GM18873 (cell line): ENCODE measurements at regions not wholly inside any gene's neighbourhood (a gene's known extent, or its start where the extent isn't known, plus 50 kb on each side); places are given as distances from the start of the nearest gene placed in this dataset.
"Not testable (repeated sequence)": the region's sequence is repeated elsewhere in the genome, so short reads cannot be mapped to it uniquely, and the experiment has no call there.

Experiments used
- ATAC-seq: cut with Tn5 transposase; IDR thresholded peaks from one replicate; pipeline ENCODE4 v1.9.1; 2021; ENCODE audit warnings: mild to moderate bottlenecking, moderate library complexity, moderate number of reproducible peaks; ENCODE audit not compliant: unreplicated experiment, low FRiP score

DNA sequence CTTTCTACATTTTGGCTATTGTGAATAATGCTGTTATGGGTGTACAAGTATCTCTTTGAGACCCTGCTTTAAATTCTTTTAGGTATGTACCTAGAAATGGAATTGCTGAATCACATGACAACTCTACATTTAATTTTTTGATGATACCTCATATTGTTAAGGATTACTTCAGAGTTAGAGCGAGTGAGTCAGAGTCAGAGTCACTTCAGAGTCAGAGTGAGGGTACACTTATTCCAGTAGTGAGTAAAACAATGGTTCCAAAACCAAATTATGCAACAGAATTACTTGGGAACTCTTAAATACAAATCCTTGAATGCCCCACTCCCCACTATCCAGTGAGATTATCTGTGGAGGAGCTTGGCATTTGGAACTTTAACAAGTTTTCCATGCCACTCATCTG is 50.3 kb upstream of the SNRK start:
- no peak for ATAC-seq

DNA sequence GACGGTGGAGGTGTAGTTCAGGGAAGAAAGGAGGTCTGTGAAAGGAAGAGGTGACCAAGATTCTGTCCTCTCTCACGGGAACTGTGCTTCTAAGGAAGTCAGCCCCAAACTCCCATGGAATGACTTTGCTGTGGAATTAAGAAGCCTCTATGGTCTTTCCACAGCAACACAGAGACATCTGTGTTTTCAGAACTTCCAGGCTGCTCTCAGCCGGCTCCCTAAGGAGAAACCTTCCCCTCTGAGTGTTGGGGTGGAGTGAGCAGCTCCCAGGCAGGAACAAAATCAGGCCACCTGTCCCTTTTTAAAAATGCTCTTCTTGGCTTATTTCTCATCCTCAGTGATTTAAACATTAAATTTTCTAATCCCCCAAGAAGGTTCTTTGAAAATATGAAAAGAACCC is 53.3 kb upstream of the SNRK start:
- ATAC-seq = no peak

DNA sequence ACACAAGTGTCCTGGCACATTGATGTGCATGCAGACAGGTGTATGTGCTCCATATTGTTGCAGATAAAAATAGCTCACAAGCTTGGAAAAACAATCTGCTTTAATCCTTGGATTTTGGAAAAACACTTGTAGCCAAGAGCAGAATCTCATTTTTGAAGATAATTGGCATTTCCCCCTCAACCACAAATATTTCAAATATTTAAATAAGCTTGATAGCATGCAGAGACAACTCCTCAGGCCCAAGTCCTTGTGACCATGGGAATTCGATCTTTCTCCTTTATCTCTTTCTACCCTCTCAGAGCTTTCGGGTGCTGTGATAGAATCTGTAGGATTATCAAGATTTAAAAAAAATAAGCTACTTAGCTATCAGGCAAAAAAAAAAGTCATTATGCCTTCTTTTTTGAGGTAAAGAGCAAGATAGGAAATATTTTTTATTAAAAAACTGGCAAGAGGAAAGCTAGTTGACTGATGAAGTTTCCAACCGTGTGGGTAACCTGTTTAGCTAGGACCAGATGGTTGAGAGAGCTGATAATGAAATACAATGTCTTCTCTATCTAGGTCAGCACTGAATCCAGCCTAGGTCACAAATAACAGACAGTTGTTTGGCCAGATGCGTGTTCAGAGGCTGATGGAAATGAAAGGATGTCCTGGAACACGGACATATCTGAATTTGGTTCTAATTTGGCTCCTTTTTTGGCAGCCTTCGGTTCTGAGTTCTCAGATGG is 54.9 kb upstream of the SNRK start:
- ATAC-seq = no peak

DNA sequence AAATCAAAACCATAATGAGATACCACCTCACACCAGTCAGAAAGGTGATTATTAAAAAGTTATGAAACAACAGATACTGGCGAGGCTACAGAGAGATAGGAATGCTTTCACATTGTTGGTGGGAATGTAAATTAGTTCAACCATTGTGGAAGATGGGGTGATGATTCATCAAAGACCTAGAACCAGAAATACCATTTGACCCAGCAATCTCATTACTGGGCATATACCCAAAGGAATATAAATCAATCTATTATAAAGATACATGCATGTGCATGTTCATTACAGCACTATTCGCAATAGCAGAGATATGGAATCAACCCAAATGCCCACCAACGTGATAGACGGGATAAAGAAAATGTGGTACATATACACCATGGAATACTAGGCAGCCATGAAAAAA is 56.5 kb upstream of the SNRK start:
- not testable (repeated sequence) for ATAC-seq

DNA sequence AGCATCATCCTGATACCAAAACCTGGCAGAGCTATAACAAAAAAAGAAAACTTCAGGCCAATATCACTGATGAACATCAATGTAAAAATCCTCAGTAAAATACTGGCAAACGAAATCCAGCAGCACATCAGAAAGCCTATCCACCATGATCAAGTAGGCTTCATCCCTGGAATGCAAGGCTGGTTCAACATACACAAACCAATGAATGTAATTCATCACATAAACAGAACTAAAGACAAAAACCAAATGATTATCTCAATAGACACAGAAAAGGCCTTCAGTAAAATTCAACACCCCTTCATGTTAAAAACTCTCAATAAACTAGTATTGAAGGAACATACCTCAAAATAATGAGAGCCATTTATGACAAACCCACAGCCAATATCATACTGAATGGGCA is 58.7 kb upstream of the SNRK start:
- ATAC-seq = not testable (repeated sequence)

DNA sequence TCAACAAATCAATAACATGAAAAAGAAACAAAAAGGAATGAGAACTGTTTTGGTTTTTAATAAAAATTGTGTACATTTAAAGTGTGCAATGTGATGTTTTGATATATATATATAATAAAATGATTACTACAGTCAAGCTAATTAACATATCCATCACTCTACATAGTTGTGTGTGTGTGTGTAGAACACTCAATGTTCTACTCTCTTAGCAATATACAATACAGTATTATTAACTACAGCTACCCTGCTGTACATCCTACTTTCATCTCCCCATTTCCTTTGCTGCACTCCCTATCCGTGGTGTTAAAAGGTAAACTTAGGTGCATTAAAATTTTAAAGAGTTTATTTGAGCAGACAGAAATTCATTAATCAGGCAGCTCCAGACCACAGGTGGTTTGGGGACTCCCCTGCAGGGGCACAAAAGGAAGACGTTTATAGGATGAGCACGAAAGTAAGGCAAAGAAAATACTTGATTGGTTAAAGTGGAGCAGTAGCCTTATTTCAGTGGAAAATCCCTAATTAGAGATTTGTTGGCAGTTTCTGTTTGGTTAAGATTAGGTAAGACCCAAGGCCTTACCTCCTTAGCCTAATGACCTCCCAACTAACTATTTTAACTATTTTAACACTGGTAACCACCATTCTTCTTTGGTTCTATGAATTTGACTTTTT is 61.8 kb upstream of the SNRK start:
- no peak for ATAC-seq

DNA sequence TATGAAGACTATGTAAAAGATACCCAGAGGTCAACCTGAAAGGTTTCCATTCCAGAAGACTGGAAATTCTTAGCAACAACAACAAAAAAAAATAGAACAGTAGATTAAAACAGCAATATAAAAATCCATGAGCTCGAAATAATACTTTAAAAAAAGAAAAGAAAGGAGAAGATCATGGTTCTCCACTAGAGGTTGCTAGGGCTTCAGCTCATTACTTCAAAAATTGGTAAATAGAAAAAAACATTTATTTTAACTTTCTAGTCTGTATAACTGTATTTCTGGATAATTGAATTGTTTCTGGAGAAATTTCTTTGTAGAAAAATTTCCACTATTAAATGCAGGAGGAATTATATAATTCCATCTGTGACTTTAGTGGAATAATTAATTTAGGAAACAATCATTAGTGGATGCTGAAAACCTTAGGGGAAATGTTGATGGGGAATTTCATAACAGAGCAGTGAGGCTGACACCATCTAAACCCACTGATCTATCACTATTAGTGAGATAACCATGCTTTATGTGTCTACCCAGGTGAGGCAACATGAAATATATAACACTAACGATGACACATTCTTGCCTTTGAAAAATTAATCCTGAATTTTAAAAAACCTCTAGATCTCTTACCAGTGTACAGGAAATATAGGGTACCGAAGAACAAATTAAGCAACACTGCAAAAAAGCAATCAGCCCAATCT is 62.5 kb upstream of the SNRK start:
- no peak for ATAC-seq

DNA sequence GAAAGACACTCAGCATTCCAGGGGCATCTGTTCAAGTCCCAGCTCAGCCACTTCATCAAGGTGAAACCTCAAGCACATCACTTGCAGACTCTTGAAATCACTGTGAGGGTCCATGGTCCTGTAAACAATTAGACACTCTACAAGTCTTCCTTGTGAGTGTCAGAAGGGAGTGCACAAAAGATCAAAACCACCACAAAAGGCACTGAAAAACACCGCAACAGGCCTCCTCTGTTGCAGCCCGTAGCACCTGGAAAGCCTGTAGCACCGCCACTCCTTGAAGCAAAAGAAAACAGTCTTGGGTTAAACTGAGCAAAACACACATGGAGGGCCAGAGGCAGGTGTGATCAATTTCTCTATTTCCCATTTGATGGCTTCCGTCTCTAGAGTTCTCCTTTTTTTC is 63.8 kb upstream of the SNRK start:
- no peak for ATAC-seq

DNA sequence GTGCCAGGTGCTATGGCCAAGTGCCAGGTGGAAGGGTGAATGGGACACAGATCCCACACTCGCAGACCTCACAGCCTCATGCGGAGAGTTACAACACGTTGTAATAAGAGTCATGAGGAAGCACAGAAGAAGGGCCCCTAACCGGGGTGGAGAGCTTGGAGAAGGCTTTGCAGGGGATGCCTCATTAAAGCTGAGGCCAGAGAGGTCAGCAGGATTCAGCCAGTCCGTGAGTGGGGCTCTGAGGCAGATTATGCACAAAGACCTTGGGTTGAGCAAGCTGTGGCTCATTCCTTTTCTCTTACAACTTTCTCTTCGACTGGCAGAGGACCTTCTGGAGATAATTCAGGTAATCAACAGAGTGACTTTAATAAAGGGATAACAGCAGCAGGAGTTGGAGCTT is 65.3 kb upstream of the SNRK start:
- no peak for ATAC-seq

DNA sequence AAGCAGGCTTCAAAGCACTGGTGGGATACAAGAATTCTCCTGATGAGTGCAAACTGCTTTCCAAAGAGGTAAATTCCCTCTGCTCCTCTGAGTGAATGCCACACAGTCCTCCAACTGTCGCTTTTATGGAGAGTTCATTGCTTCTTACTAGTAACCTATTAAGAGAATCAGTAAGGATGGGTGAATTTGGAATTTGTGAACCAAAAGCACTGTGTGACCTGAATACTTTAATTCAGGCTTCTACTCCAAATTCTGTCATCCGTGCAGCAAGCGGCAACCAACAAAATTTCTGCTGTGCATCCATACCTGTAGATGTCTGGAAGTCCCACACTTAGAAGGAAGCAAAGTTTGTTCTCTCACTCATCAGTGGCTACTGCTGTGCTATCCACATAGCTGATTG is 66.7 kb upstream of the SNRK start:
- no peak for ATAC-seq

DNA sequence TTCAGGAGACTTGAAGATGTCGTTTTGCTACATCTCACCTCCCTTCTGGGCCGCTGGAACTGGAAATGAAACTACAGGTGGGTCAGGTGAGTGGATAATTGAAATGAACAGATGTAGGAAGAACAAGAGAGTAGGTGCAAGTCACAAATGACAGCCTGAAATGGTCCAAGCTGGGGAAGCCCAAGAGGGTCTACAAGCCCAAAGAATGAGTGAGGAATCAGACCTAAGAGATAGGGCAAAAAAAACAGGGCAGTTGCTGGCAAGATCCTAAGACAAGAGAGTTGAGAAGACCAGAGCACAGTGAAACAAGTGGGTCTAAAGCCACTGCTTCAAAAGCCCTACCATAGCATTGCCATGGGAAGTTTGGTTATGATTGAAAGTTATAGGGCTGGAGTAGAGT is 67.4 kb upstream of the SNRK start:
- ATAC-seq = no peak

DNA sequence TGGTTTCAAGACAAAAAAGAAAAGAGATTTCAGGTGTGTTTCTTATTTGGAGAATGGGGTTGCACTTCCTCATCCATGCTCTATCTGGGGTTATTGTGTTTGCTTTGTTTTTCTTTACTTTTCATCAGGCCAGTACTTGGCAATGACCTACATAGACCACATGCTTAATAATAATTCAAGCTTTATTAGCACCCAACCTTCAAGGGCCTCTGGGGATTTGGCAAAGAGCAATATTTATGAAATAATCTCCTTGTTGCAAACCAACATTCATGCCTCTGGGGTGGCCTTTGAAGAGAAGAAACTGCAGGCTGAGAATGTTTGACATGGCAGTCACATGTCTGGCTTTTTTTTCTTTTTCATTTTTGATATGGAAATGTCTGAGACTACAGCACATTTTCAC is 68.2 kb upstream of the SNRK start:
- ATAC-seq = no peak

DNA sequence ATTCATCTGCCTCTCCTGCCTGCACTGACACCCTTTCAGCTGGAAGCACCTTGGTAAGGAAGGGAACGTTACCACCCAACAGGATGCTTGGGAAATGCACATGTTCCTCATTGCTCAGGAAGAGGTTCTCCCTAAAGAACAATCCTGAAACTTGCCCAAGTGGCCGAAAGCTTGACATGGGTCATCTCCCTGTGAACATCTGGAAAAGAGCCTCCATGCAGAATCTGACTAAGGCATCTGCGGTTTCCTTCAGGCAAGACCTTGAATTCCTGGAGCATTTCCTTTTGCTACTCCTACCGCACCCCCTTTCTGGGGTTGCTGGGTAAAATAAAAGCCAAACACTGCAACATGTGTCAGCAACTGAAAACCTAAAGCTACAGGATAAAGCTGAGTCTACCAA is 68.7 kb upstream of the SNRK start:
- ATAC-seq = no peak

DNA sequence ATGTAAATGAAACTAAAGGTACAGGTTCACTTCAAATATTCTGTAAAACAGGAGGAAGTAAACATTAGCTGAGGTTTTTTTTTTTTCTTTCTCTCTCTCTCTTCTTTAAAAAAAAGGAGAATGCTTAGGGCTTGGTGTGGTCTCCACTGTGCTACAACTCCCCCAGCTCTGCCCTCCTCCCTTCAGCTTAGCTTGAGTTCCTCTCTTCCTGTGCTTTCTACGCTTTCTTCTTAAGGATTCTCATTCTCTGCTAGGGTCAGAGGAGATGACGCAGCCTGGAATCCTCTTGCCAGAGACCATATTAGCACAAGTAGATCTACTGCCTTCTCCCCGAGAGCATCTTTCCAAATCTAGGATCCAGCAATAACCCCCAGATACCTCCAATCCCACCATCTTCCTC is 69.1 kb upstream of the SNRK start:
- no peak for ATAC-seq

DNA sequence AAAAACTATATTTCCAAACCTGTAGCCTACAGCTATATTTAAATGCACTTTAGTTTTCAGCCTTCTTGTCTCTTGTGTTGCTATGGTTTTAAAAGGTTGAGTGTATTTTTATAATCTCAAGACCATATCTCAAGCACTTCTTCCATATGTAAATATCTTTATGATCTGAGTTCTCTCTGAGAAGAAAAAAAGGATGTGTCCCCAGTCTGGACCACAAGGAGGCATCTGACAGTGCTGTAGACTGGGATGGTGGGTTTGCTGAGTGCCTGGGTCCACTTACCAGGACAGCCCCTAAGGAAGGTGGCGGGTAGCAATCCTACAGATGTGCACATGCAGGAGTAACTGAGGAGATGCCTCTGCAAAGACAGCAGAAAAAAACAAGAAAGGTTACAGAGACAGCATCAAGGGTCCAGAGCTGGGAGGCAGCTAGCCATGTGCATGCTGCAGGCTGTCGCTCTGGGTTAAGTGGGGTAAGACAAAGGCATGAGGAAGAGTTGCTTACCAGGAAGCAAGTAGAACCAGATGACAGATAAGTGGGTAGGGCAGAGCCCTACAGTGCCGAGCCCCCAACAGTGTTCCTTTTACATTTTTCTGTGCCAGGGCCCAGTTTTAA is 70.6 kb upstream of the SNRK start:
- ATAC-seq = no peak

DNA sequence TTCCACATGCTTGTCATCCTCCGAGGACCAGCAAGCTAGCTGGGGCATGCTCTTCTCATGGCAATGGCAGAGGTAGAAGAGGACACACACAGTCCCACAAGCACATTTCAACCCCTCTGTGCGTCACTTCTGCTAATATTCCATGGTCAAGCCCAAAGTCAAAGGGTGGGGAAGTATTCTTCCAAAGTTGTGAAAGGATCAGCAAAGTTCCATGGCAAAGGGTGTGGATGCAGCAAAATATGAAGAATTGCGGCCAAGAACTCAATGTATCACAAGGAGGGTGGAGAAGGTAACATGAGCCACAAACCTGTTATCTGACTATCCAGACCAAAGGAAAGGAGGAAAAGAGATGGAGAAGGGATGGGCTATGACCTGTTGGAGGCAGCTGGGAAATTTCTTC is 71.2 kb upstream of the SNRK start:
- no peak for ATAC-seq

DNA sequence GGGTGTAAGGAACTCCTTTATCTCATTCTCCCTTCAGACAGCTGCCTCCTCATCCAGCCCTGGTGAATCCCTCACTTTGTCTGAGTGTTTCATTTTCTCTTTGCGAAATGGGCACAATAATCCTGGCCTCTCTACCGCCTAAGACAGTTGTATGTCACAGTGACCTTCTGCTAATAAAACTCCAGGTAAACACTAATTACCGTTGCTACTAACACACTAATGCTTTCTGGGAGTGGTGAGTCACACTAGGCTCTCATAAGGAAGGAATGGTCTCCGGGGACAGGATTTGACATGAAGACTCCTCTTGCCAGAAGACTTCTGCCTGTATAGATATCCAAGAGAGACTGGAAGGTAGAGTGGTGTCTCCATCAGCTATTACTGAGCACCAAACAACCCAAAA is 71.7 kb upstream of the SNRK start:
- no peak for ATAC-seq

DNA sequence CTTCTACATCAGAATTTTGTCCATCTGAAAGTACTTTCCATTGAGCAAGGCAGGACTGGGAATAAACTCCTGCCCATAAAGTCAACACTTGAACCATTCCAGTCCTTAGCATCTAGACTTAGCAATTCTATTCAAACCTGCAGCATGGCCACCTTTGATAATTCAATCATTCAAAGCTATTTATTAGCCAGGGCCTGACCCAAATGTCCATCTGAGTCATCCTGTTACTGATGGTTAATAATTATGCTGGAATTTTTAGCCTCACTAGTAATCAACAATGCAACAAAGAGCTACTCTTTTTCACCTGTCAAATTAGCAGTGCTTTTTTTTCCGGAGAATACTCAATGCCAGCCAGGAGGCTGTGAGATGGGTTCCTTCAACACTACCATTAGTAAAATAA is 72.7 kb upstream of the SNRK start:
- ATAC-seq = no peak

DNA sequence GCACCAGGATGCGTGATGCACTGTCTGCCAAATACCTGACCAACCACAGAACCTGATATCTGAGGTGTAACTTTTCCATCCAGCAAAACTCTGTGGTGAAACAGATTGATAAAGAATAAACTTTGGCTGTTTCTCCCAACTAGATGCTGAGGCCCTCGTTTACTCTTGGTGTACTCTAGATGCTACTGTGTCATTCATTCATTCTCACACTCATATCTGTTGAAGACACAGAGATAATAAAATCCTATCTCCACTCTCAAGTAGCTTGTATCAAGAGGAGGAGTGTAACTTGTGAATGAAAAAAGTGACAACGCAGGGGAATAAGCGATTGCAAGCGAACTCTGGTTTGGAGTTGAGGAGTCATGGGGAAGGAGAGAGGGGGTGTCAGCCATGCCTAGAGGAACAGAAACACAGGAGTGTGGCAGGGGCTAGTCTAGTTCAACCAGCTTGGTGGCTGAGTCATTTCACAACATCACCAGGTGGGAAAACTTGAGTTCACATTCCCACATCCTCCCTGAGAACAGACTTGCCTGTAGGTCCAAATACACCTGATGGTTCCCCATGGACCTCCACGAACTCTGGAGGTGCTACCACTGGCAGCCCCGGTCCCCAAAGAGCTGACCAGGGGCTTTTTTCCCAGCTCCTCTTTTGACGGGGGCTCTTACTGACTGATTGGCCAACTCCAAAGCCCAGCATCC is 73.3 kb upstream of the SNRK start:
- ATAC-seq = no peak

DNA sequence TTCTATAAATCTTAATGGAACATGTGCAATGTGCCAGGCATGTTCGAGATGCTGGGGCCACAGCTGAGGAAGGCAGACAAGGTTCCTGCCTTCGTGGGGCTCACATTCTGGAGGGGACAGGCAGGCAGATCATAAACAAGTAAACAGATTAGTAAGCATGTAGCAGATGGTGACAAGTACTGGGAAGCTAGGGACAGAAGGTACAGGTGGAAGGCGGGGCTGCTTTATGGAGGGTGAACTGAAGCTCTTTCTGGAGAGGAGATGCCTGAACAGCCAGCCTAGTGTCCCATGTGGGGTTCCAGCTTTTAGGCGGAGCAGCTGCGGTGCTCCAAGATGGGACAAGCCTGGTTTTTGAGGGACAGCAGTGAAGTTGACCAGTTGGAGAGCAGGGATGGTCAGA is 74.7 kb upstream of the SNRK start:
- ATAC-seq = no peak
